Peyer's patch (tissue), 4 donors: ENCODE measurements at regions not wholly inside any gene's neighbourhood (a gene's known extent, or its start where the extent isn't known, plus 50 kb on each side); places are given as distances from the start of the nearest gene placed in this dataset.

ENCODE experiments used
- DNase-seq, 3 donors: peaks; one replicate each; pipeline ENCODE4 v3.0.0-alpha.2; 2017 to 2019
- H3K27ac ChIP-seq, 4 donors: fragments of 200-600 bp; sonication (generic); one replicate each; pipeline ENCODE4 v1.5.1; 2016 to 2019
- H3K27me3 ChIP-seq, 2 donors: fragments of 200-600 bp; sonication (generic); one replicate each; pipeline ENCODE4 v1.5.1; 2019
- H3K36me3 ChIP-seq, 3 donors: fragments of 200-600 bp; sonication (generic); one replicate each; pipeline ENCODE4 v1.5.1; 2016 to 2019
- H3K4me1 ChIP-seq, 4 donors: fragments of 200-600 bp; sonication (generic); one replicate each; pipeline ENCODE4 v1.5.1; 2016 to 2019
- H3K4me3 ChIP-seq, 4 donors: fragments of 200-600 bp; sonication (generic); 1 replicate in 3 of 4; 2 replicates in 1 of 4; pipeline ENCODE4 v1.5.1; 2016 to 2019; ENCODE audit warnings: mild to moderate bottlenecking in 1 of 4
- H3K9me3 ChIP-seq, 4 donors: fragments of 200-600 bp; sonication (generic); one replicate each; pipeline ENCODE4 v1.5.1; 2016 to 2019; ENCODE audit warnings: mild to moderate bottlenecking in 1 of 4
- POLR2A ChIP-seq, 2 donors: fragments of 450-650 bp; IDR thresholded peaks; one replicate each; pipeline ENCODE4 v1.5.1; 2017; ENCODE audit warnings: antibody characterized with exemption in 2 of 2, mild to moderate bottlenecking in 2 of 2, moderate library complexity in 2 of 2
- TF ChIP-seq, protein P1 (sequence below), 6 experiments: fragments of 450-650 bp in 4 of 6; fragments of 200-600 bp in 2 of 6; sonication (generic) in 1 of 6; IDR thresholded peaks; one replicate each; pipeline ENCODE4 v1.5.1; 2017 to 2019; ENCODE audit warnings: antibody characterized with exemption in 6 of 6, mild to moderate bottlenecking in 3 of 6, moderate library complexity in 1 of 6

DNA sequence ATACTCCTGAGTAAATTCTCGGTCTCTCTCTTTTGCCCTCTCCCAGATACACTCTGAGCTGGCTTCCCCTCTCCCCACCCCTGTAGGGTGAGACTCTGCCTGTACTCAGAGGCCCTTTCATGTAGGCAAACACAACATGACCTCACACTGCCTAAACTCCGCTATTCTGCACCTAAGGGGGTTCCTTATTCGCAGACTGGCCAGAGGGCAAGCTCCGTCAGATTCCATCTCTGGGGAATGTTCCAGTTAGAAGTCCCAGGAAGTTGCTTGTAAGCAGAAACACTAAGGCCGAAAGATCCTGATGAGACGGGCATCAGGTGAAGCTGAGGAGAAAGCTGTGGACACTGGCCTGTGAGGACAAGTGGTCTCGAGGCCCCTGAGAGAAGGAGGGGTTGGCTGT, 165.9 kb downstream of the KTN1 start:
- H3K36me3 ChIP-seq: no peaks in the 10 kb centered on the region
- TF ChIP-seq, protein P1, sequence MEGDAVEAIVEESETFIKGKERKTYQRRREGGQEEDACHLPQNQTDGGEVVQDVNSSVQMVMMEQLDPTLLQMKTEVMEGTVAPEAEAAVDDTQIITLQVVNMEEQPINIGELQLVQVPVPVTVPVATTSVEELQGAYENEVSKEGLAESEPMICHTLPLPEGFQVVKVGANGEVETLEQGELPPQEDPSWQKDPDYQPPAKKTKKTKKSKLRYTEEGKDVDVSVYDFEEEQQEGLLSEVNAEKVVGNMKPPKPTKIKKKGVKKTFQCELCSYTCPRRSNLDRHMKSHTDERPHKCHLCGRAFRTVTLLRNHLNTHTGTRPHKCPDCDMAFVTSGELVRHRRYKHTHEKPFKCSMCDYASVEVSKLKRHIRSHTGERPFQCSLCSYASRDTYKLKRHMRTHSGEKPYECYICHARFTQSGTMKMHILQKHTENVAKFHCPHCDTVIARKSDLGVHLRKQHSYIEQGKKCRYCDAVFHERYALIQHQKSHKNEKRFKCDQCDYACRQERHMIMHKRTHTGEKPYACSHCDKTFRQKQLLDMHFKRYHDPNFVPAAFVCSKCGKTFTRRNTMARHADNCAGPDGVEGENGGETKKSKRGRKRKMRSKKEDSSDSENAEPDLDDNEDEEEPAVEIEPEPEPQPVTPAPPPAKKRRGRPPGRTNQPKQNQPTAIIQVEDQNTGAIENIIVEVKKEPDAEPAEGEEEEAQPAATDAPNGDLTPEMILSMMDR (IDR thresholded peaks at IDR 0.05): no peak
- no peak for TF ChIP-seq POLR2A (IDR thresholded peaks at IDR 0.05)
- no peak overlapping the region for H3K27ac ChIP-seq
- no peak overlapping the region for H3K4me3 ChIP-seq
- H3K9me3 ChIP-seq: no peaks in the 10 kb centered on the region
- DNase-seq: no peak
- H3K27me3 ChIP-seq: no peaks in the 10 kb centered on the region
- H3K4me1 ChIP-seq: no peaks in the 10 kb centered on the region

DNA sequence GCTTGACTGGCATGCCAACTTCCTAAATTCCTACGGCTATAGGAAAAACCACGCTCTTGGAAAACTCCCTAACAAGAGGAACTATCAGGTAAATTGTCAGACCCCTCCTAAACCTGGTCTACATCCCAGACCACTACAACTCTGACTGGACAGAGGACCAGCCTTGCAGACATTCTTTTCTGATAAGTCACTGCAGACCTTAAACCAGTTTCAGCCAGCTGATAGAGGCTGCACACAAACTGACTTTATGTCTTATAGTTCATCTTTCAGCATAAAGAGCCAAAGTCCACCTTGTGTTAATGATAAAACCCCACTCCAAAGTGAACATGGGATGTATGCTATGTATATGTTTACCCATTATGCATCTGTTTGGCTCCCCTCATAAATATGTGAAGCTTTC, 166.6 kb downstream of the KTN1 start:
- TF ChIP-seq, protein P1 (IDR thresholded peaks at IDR 0.05): no peak
- no peak for TF ChIP-seq POLR2A (IDR thresholded peaks at IDR 0.05)
- no peaks in the 10 kb centered on the region for H3K9me3 ChIP-seq
- H3K36me3 ChIP-seq: no peaks in the 10 kb centered on the region
- no peaks in the 10 kb centered on the region for H3K27me3 ChIP-seq
- DNase-seq: no peak
- no peak overlapping the region for H3K4me3 ChIP-seq
- no peak overlapping the region for H3K27ac ChIP-seq
- no peaks in the 10 kb centered on the region for H3K4me1 ChIP-seq

DNA sequence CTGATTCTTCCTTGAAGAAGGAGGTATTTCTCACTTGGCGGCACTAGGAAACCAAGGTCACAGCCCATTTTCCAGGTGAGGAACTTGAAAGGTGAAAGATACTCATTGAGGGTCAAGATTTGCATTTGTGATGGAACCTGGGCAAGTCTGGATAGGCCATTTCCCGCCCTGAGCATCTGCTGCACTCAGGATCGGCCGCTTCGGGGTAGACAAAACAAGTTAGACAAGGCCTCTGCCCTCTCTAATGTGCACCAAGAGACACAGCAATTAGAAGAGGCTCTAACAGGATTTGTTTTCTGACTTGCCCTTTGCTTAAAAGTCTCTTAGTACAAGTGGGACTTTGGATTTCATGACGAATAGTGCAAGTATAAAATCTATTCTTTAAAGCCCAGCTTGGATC, 167.2 kb downstream of the KTN1 start:
- H3K27ac ChIP-seq: no peak overlapping the region
- H3K27me3 ChIP-seq: no peaks in the 10 kb centered on the region
- H3K4me1 ChIP-seq: no peaks in the 10 kb centered on the region
- H3K36me3 ChIP-seq: no peaks in the 10 kb centered on the region
- no peaks in the 10 kb centered on the region for H3K9me3 ChIP-seq
- no peak for DNase-seq
- H3K4me3 ChIP-seq: no peak overlapping the region
- TF ChIP-seq, protein P1 (IDR thresholded peaks at IDR 0.05): no peak
- no peak for TF ChIP-seq POLR2A (IDR thresholded peaks at IDR 0.05)

DNA sequence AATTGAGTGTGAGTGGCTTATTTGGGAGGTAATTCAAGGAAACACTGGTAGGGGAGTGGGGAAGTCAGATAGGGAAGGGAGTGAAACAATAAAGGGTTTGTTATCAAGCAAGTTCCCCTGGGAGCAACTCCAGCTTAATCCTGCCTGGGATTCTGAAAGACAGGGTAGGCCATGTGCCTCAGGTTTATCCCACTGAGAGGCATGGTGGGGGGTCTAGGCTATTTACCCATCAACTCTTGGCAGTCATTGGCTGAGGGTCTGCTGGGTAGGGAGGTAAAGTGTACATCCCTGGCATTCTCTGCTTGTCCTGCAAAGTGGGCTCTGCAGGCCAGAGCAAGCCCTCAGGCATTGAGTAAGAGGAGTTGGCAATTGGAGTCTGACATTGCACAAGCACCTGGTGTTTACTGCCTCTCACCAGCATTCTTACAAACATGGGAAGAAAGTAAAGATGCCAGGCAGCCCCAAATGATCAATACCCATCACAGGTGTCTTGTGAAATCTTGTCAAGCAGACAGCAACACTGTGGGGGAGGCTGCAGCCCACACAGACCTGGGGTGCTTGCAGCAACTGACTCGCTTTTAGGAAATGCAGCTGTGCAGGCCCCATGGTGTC, 169.3 kb downstream of the KTN1 start:
- TF ChIP-seq, protein P1 (IDR thresholded peaks at IDR 0.05): no peak
- TF ChIP-seq POLR2A (IDR thresholded peaks at IDR 0.05): no peak
- no peak for DNase-seq
- Histone ChIP-seq H3K4me3 (no peak overlapping the region), H3K9me3 (no peaks in the 10 kb centered on the region), H3K36me3 (no peaks in the 10 kb centered on the region), H3K27ac (no peak overlapping the region), H3K27me3 (no peaks in the 10 kb centered on the region), H3K4me1 (peaks cover 0 to 10% (median 0%) of the 10 kb centered on the region in 4 donors)

DNA sequence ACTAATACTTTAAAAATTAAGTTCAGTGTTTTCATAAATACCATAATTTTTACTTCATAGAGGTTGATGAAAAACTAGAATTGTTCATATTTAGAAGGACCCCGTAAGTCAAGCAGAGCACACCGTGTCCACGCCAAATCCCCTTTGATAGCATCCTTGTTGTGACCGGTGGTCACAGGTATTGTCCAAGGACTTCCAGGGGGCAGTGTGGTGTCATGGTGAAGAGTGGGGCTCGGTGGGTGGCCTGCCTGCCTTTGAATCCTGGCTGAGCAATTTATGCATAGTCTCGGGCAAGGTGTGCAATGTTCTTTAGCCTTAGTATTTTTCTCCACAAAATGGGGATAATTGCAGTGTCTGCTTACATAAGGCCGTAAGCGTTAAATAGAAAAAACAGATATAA, 169.9 kb downstream of the KTN1 start:
- no peak for TF ChIP-seq POLR2A (IDR thresholded peaks at IDR 0.05)
- TF ChIP-seq, protein P1 (IDR thresholded peaks at IDR 0.05): no peak

More for the DNA sequence above, 169.9 kb downstream of the KTN1 start:
- H3K27me3 ChIP-seq: no peaks in the 10 kb centered on the region
- no peak for DNase-seq
- H3K9me3 ChIP-seq: no peaks in the 10 kb centered on the region
- H3K4me1 ChIP-seq: peaks cover 0 to 10% (median 0%) of the 10 kb centered on the region in 4 donors
- H3K36me3 ChIP-seq: no peaks in the 10 kb centered on the region
- H3K27ac ChIP-seq: no peak overlapping the region
- no peak overlapping the region for H3K4me3 ChIP-seq
